ENCODE measurements at regions not wholly inside any gene's neighbourhood (a gene's known extent, or its start where the extent isn't known, plus 50 kb on each side); places are given as distances from the start of the nearest gene placed in this dataset.

DNA sequence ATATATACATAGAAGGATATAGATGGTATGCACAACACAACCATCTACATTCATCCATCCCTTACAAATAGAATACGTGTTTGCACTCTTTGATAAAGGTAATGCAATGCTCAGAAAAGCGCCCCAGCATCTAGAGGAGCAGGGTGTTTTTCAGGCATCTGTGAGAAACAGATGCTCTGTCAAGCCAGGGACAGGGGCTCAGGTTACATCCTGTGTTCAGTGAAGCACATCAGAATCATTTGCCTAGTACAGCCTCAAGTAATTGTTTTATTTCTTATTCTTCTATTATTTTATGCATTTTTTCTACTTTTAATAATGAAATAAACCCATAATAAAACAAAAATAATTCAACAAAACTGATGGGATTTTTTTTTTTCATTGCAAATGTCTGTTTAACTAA is 50.5 kb upstream of the HIF1A start:
- no peaks in the 10 kb centered on the region for H3K9me3 Mint-ChIP-seq
- DNase-seq = no peak
- 37% methylated on average over 2 of the region's 2 CpGs; no CpG with 5 or more reads in 1 of the 2 experiments for WGBS, 2 experiments (ENCODE audit: insufficient coverage in 1 of 2, insufficient read length in 1 of 2)
- H3K4me1 Mint-ChIP-seq = no peaks in the 10 kb centered on the region
- H3K4me3 ChIP-seq (ENCODE audit: low read length) = no peak overlapping the region
- H3K9ac ChIP-seq (ENCODE audit: extremely low read depth, low read length, poor library complexity, severe bottlenecking) = no peak overlapping the region
- no peaks in the 10 kb centered on the region for H3K36me3 ChIP-seq (ENCODE audit: control insufficient read depth, insufficient read depth, low read length)
- no peak overlapping the region for H3K27ac ChIP-seq (ENCODE audit: low read depth, low read length)
- no peaks in the 10 kb centered on the region for H3K27me3 ChIP-seq (ENCODE audit: control insufficient read depth, insufficient read depth, low read length, poor library complexity, severe bottlenecking)
- no peaks in the 10 kb centered on the region for H3K4me1 ChIP-seq (ENCODE audit: control insufficient read depth, insufficient read depth, low read length)
- no peak overlapping the region for H3K27ac Mint-ChIP-seq
- no peak overlapping the region for H3K4me3 Mint-ChIP-seq
- no peaks in the 10 kb centered on the region for H3K27me3 Mint-ChIP-seq (ENCODE audit: insufficient read depth)
- H3K9me3 ChIP-seq (ENCODE audit: control insufficient read depth, low read length) = no peaks in the 10 kb centered on the region
- no peaks in the 10 kb centered on the region for H3K36me3 Mint-ChIP-seq (ENCODE audit: low read depth)
- no peak for TF ChIP-seq CTCF (conservative IDR thresholded peaks at IDR 0.05)

DNA sequence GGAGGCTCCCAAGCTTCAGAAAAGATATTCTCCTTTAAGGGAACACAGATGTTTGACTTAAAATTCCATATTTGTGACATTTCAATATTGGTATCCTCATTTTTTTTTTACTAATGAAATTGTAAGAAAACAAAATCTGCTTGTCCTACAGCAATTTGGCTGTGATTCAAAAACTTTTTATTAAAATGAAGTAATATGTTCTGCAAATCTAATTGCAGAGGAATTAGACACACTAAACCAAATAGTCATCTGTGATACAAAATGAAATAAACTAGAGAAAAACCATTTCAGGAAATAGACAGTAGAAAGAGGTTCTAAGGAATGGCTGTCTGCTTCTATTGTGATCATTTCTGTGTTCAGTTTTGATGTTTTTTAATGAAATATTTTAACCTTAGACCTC is 50.1 kb upstream of the HIF1A start:
- Histone ChIP-seq H3K9ac (ENCODE audit: extremely low read depth, low read length, poor library complexity, severe bottlenecking) (no peak overlapping the region), H3K36me3 (ENCODE audit: control insufficient read depth, insufficient read depth, low read length) (no peaks in the 10 kb centered on the region), H3K9me3 (ENCODE audit: control insufficient read depth, low read length) (no peaks in the 10 kb centered on the region), H3K27me3 (ENCODE audit: control insufficient read depth, insufficient read depth, low read length, poor library complexity, severe bottlenecking) (no peaks in the 10 kb centered on the region), H3K27ac (ENCODE audit: low read depth, low read length) (no peak overlapping the region), H3K4me3 (ENCODE audit: low read length) (no peak overlapping the region), H3K4me1 (ENCODE audit: control insufficient read depth, insufficient read depth, low read length) (no peaks in the 10 kb centered on the region)
- TF ChIP-seq CTCF (conservative IDR thresholded peaks at IDR 0.05) = no peak
- DNase-seq = no peak
- H3K27ac Mint-ChIP-seq = no peak overlapping the region
- no peaks in the 10 kb centered on the region for H3K36me3 Mint-ChIP-seq (ENCODE audit: low read depth)
- no peaks in the 10 kb centered on the region for H3K27me3 Mint-ChIP-seq (ENCODE audit: insufficient read depth)
- H3K4me3 Mint-ChIP-seq = no peak overlapping the region
- no peaks in the 10 kb centered on the region for H3K4me1 Mint-ChIP-seq
- no peaks in the 10 kb centered on the region for H3K9me3 Mint-ChIP-seq
